H9 (cell line): ENCODE measurements at regions not wholly inside any gene's neighbourhood (a gene's known extent, or its start where the extent isn't known, plus 50 kb on each side); places are given as distances from the start of the nearest gene placed in this dataset.

Experiments
- DNase-seq: peaks from one replicate; pipeline ENCODE4 v3.0.0-alpha.2; 2017
- H2AFZ ChIP-seq: one replicate; pipeline ENCODE4 v1.6.1; 2013; ENCODE audit warnings: mild to moderate bottlenecking, low read length, control low read depth, moderate library complexity
- H2AK5ac ChIP-seq: 2 replicates; pipeline ENCODE4 v1.6.1; 2013; ENCODE audit warnings: low read length, control low read depth, mixed read lengths; ENCODE audit not compliant: insufficient read length
- H2BK120ac ChIP-seq: one replicate; pipeline ENCODE4 v1.6.1; 2013; ENCODE audit warnings: low read depth, mild to moderate bottlenecking, low read length, control low read depth, inconsistent platforms; ENCODE audit not compliant: poor library complexity, severe bottlenecking
- H2BK12ac ChIP-seq: 2 replicates; pipeline ENCODE4 v1.6.1; 2013; ENCODE audit warnings: low read length, control low read depth, mixed read lengths, low read depth; ENCODE audit not compliant: insufficient read length
- H2BK15ac ChIP-seq: 2 replicates; pipeline ENCODE4 v1.6.1; 2013; ENCODE audit warnings: low read depth, low read length, control low read depth
- H2BK20ac ChIP-seq: one replicate; pipeline ENCODE4 v1.6.1; 2013; ENCODE audit warnings: low read depth, mild to moderate bottlenecking, low read length, control low read depth, inconsistent platforms; ENCODE audit not compliant: poor library complexity, severe bottlenecking
- H2BK5ac ChIP-seq: 2 replicates; pipeline ENCODE4 v1.6.1; 2013; ENCODE audit warnings: low read length, control low read depth, mixed read lengths; ENCODE audit not compliant: insufficient read length
- H3K14ac ChIP-seq: 2 replicates; pipeline ENCODE4 v1.6.1; 2013; ENCODE audit warnings: low read length, control low read depth; ENCODE audit not compliant: insufficient read depth
- H3K18ac ChIP-seq: 2 replicates; pipeline ENCODE4 v1.6.1; 2013; ENCODE audit warnings: low read depth, mild to moderate bottlenecking, mixed read lengths, low read length, control low read depth; ENCODE audit not compliant: insufficient read length
- H3K23ac ChIP-seq: 2 replicates; pipeline ENCODE4 v1.6.1; 2013; ENCODE audit warnings: low read length, control low read depth, mixed read lengths, low read depth; ENCODE audit not compliant: insufficient read length
- H3K23me2 ChIP-seq: 2 replicates; pipeline ENCODE4 v1.6.1; 2013; ENCODE audit warnings: low read depth, mild to moderate bottlenecking, mixed read lengths, low read length, control low read depth; ENCODE audit not compliant: insufficient read length, poor library complexity, severe bottlenecking
- H3K27ac ChIP-seq: 2 replicates; pipeline ENCODE4 v1.5.1; 2013; ENCODE audit warnings: low read length, control low read depth, mixed read lengths, low read depth; ENCODE audit not compliant: insufficient read length
- H3K27me3 ChIP-seq: 2 replicates; pipeline ENCODE4 v1.6.1; 2013; ENCODE audit warnings: low read length, control low read depth, inconsistent platforms; ENCODE audit not compliant: insufficient read depth
- H3K4ac ChIP-seq: 2 replicates; pipeline ENCODE4 v1.6.1; 2013; ENCODE audit warnings: low read depth, mild to moderate bottlenecking, control low read depth, inconsistent platforms, low read length, moderate library complexity
- H3K4me1 ChIP-seq: 2 replicates; pipeline ENCODE4 v1.6.1; 2013; ENCODE audit warnings: low read length, control low read depth, inconsistent platforms; ENCODE audit not compliant: insufficient read depth
- H3K4me2 ChIP-seq: 2 replicates; pipeline ENCODE4 v1.6.1; 2013; ENCODE audit warnings: low read length, control low read depth, mixed read lengths; ENCODE audit not compliant: insufficient read length, insufficient read depth
- H3K56ac ChIP-seq: 2 replicates; pipeline ENCODE4 v1.6.1; 2013; ENCODE audit warnings: low read depth, mild to moderate bottlenecking, mixed read lengths, low read length, control low read depth; ENCODE audit not compliant: insufficient read length
- H3K79me1 ChIP-seq: 2 replicates; pipeline ENCODE4 v1.6.1; 2013; ENCODE audit warnings: low read depth, mild to moderate bottlenecking, moderate library complexity, low read length, control low read depth, inconsistent platforms; ENCODE audit not compliant: insufficient read depth, poor library complexity, severe bottlenecking
- H3K79me2 ChIP-seq: 2 replicates; pipeline ENCODE4 v1.6.1; 2013; ENCODE audit warnings: low read length, control low read depth, inconsistent platforms; ENCODE audit not compliant: insufficient read depth
- H3K9ac ChIP-seq: 2 replicates; pipeline ENCODE4 v1.6.1; 2013; ENCODE audit warnings: low read length, control low read depth, mixed read lengths; ENCODE audit not compliant: insufficient read length; ENCODE audit errors: extremely low read depth
- H3K9me3 ChIP-seq: one replicate; pipeline ENCODE4 v1.6.1; 2013; ENCODE audit warnings: low read depth, low read length, inconsistent platforms; ENCODE audit not compliant: control insufficient read depth
- H3T11ph ChIP-seq: one replicate; pipeline ENCODE4 v1.6.1; 2013; ENCODE audit warnings: mild to moderate bottlenecking, low read length, control low read depth, inconsistent platforms
- H4K20me1 ChIP-seq: one replicate; pipeline ENCODE4 v1.6.1; 2013; ENCODE audit not compliant: control insufficient read depth, insufficient read length, insufficient read depth
- H4K5ac ChIP-seq: 2 replicates; pipeline ENCODE4 v1.6.1; 2013; ENCODE audit warnings: low read depth, mild to moderate bottlenecking, mixed read lengths, low read length, control low read depth; ENCODE audit not compliant: insufficient read length
- H4K8ac ChIP-seq: replicated peaks from 2 replicates; pipeline ENCODE4 v1.6.1; 2013; ENCODE audit warnings: low read length, control low read depth, mixed read lengths, low read depth; ENCODE audit not compliant: insufficient read length
- H4K91ac ChIP-seq: 2 replicates; pipeline ENCODE4 v1.6.1; 2013; ENCODE audit warnings: low read depth, mild to moderate bottlenecking, moderate library complexity, mixed read lengths, low read length, control low read depth; ENCODE audit not compliant: insufficient read length
- H3K27ac Mint-ChIP-seq, 3 experiments: 2 replicates in 2 of 3; 3 replicates in 1 of 3; pipeline ENCODE4 v1.8.0; 2020 to 2021; ENCODE audit warnings: mixed read lengths in 3 of 3, mild to moderate bottlenecking in 1 of 3, moderate library complexity in 1 of 3
- H3K27me3 Mint-ChIP-seq: 2 replicates; pipeline ENCODE4 v1.8.0; 2021; ENCODE audit warnings: low read depth, mild to moderate bottlenecking, moderate library complexity, mixed read lengths
- H3K36me3 Mint-ChIP-seq, 3 experiments: 2 replicates in 2 of 3; 3 replicates in 1 of 3; pipeline ENCODE4 v1.8.0; 2020 to 2021; ENCODE audit warnings: low read depth in 3 of 3, mixed read lengths in 3 of 3; ENCODE audit not compliant: insufficient read depth in 1 of 3
- H3K4me1 Mint-ChIP-seq, 2 experiments: 2 replicates each; pipeline ENCODE4 v1.8.0; 2020; ENCODE audit warnings: mixed read lengths in 2 of 2
- H3K4me3 Mint-ChIP-seq, 2 experiments: 2 replicates in 1 of 2; 3 replicates in 1 of 2; pipeline ENCODE4 v1.8.0; 2020 to 2021; ENCODE audit warnings: mild to moderate bottlenecking in 2 of 2, mixed read lengths in 2 of 2, moderate library complexity in 1 of 2
- H3K9me3 Mint-ChIP-seq, 2 experiments: 2 replicates in 1 of 2; 3 replicates in 1 of 2; pipeline ENCODE4 v1.8.0; 2020; ENCODE audit warnings: mild to moderate bottlenecking in 2 of 2, mixed read lengths in 2 of 2, moderate library complexity in 1 of 2
- WGBS: extraction: QIAGEN DNeasy Blood & Tissue Kit; methylation state at CpG from one replicate; pipeline ENCODE4 v1.1.7; 2013; ENCODE audit warnings: missing lambda C conversion rate, low lambda C conversion rate, mixed read lengths; ENCODE audit not compliant: insufficient read length; ENCODE audit errors: extremely low coverage; 5-methylcytosine and 5-hydroxymethylcytosine counted together
- TF ChIP-seq, protein P1 (sequence below): fragments of 200-600 bp; sonication (generic); conservative IDR thresholded peaks from 3 replicates; pipeline ENCODE4 v1.8.0; 2021; ENCODE audit warnings: antibody characterized with exemption, mild to moderate bottlenecking

DNA sequence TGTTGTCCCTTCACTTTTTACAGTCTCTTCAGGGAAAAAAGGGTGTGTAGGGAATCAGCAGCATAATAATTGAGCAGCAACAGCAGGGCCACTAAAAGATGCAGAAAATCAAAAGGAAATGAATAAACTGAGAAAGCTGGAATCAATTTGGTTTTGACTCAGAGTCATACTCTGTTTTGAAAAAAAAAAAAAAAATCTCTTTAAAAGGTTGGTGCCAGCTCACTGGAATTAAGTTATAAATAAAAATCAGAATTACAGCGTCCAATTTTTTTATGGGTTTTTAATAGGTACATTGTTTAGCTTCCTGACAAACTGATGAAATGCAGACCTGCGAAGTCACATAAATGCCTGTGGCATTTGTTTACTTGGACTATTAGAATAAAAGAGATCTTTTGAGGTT, 231.9 kb downstream of the COG6 start:
- Histone ChIP-seq H3K4me1 (no peaks in the 10 kb centered on the region), H4K20me1 (no peaks in the 10 kb centered on the region), H2AK5ac (no peak overlapping the region), H3K79me1 (no peaks in the 10 kb centered on the region), H3K27me3 (no peaks in the 10 kb centered on the region), H3T11ph (no peak overlapping the region), H3K9me3 (no peaks in the 10 kb centered on the region), H3K14ac (no peak overlapping the region), H3K27ac (no peak overlapping the region), H3K79me2 (no peaks in the 10 kb centered on the region), H3K18ac (no peak overlapping the region), H3K4me2 (no peak overlapping the region), H3K23me2 (no peaks in the 10 kb centered on the region), H2AFZ (no peak overlapping the region), H3K56ac (no peak overlapping the region), H3K9ac (no peak overlapping the region), H2BK120ac (no peak overlapping the region), H2BK12ac (no peak overlapping the region), H4K8ac (no peak overlapping the region), H3K23ac (no peak overlapping the region), H3K4ac (no peak overlapping the region), H4K91ac (no peak overlapping the region), H2BK15ac (no peak overlapping the region), H2BK5ac (no peak overlapping the region), H4K5ac (no peak overlapping the region), H2BK20ac (no peak overlapping the region)
- H3K27me3 Mint-ChIP-seq: no peaks in the 10 kb centered on the region; the same call in 1 of the 2 replicates
- H3K4me1 Mint-ChIP-seq: no peaks in the 10 kb centered on the region
- no peak overlapping the region for H3K27ac Mint-ChIP-seq
- WGBS: no CpG with 5 or more reads among the region's 2 CpGs
- peaks cover 12 to 16% of the 10 kb centered on the region in 2 experiments for H3K9me3 Mint-ChIP-seq
- TF ChIP-seq, protein P1, sequence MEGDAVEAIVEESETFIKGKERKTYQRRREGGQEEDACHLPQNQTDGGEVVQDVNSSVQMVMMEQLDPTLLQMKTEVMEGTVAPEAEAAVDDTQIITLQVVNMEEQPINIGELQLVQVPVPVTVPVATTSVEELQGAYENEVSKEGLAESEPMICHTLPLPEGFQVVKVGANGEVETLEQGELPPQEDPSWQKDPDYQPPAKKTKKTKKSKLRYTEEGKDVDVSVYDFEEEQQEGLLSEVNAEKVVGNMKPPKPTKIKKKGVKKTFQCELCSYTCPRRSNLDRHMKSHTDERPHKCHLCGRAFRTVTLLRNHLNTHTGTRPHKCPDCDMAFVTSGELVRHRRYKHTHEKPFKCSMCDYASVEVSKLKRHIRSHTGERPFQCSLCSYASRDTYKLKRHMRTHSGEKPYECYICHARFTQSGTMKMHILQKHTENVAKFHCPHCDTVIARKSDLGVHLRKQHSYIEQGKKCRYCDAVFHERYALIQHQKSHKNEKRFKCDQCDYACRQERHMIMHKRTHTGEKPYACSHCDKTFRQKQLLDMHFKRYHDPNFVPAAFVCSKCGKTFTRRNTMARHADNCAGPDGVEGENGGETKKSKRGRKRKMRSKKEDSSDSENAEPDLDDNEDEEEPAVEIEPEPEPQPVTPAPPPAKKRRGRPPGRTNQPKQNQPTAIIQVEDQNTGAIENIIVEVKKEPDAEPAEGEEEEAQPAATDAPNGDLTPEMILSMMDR: no peak
- DNase-seq: no peak
- H3K36me3 Mint-ChIP-seq: peaks cover 5 to 13% (median 6%) of the 10 kb centered on the region in 3 experiments; a peak in 4 of 7 replicates
- no peak overlapping the region for H3K4me3 Mint-ChIP-seq
